ENCODE measurements at regions not wholly inside any gene's neighbourhood (a gene's known extent, or its start where the extent isn't known, plus 50 kb on each side); places are given as distances from the start of the nearest gene placed in this dataset.
"Not testable (repeated sequence)": the region's sequence is repeated elsewhere in the genome, so short reads cannot be mapped to it uniquely, and the experiment has no call there.

DNA sequence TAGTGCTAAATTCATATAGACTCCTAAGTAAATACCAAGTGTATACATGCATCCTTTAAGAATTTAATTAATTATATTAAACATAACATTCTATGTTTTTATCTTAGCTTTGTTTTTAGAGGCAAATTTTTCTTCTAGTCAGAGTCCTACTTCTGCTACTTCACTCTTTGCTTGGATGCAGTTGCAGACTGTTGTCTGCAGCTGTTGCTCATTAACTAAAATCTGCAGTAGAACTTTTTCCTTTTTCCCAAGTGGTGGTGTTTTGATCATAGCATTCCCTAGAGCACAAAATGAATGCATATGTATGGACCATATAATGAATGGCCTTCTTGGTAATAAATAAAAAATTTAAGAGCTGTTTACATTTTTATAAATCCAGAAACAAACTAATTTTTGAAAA, 198.3 kb downstream of the CASP12 start:
- no peak for DNase-seq

DNA sequence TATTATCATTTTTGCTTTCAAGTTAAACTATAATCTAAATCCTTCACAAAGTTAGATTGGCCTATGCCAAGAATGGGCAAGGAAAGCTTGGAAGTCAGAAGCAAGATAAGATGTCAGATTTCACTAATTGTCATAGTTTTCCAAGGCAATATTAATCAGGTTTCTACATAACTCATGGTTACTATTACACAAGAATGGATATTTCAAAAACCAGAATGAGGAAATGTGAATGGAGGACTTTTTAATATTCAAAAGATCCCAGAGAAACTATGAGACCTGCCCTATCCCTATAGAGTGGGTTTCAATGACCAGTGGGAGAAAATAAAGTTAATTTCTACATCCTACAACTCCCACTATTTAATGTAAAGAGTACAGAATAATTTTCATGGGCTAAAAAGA, 203.2 kb downstream of the CASP12 start:
- no peak for DNase-seq

DNA sequence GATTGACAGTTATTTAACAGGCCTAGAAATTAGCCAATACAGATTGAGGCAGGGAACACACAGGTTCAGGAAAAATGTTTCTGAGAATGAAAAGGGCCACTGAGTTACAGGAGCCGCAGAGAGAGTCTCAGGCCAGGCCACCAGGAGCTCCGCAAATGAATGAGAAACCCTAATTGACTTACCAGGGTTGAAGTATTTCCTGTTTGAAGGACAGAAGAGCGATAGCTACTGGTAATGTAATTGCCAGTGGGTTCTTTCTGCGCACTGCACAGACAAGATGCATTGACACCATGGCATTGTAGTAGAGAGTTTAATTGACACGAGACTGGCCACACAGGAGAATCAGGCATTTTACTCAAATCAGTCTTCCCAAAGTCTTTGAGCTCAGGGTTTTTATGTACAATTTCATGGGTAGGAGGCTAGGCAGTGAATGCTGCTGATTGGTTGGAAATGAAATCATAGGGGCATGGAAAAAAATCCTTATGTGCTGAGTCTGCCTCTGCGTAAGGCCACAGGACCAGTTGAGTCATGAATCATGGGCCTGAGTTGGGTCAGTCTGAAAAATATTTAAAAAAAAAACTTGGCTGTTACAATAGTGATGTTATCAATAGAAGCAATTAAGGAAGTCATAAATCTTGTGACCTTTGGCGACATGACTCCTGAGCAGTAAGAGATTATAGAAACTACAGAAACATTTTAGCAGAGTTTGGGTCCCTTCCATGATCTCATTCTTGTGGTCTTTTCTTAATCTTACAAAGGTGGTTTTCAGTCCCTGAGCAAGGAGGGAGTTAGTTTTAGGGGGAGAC, 203.8 kb downstream of the CASP12 start:
- DNase-seq = no peak

DNA sequence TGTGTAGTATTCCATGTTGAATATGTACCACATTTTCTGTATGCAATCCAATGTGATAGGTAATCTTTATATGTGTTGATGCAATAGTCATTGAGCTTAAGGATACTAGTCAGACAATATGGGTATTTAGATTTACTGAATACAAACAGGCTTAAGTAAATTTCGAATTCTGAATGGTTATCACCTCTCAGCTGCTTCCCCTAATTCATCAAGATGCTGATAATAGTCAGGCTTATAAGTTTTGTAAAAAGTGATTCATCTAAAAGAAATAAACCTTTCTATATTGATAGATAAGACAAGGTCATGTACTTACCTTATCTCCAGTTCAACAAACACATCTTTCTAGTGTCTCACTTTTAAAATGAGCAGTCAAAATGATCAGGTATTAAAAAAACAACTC, 205.5 kb downstream of the CASP12 start:
- no peak for DNase-seq

DNA sequence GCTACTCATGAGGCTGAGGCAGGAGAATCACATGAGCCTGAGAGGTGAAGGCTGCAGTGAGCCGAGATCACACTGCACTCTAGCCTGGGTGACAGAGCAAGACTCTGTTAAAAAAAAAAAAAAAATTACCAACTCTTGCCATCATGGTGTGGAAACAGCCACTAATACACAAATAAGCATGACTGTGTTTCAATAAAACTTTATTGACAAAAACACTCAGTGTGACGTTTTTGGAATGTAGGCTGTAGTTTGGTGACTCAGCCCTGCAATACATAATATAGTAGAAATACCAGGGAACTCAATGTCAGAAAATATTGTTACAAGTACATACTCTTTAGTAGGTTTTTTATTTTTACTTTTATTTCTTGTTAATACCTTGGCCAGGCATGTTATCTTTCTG, 207.1 kb downstream of the CASP12 start:
- DNase-seq = no peak

DNA sequence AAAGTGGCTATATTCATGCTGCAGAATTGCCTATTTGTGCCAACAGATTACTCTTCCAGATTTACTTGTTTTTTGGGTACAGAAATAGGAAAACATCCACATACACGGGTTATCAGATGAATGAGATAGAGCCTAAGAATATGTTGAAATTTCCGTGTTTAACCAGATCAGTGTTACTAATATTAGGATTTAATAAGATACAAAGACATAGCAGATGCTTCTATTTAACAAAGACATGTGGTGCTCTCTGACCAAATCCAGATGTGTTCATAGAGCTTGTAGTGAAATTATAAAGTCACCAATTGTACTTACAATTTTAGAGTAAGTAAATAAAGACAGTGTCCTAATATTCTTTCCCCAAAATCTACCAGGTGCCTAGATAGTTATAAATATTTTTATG, 208.0 kb downstream of the CASP12 start:
- no peak for DNase-seq

DNA sequence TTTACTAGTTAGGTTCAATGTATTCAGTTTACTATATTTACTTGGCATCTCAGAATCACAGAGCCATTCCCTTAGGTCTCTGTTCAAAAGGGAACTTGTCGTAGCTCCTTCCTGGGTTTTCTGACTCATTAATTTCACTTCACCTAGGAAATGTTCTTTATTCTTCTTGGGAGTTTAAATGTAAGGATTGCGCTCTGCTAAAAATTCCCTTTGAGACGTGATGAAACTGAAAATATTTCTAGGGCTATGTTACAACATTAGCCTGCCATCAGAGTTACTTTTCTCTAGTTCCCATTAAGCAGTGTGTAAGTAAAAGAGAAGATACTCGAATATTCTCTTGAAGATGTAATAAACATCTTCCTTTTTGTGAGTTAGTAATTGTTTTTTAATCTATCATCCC, 209.5 kb downstream of the CASP12 start:
- DNase-seq = no peak

DNA sequence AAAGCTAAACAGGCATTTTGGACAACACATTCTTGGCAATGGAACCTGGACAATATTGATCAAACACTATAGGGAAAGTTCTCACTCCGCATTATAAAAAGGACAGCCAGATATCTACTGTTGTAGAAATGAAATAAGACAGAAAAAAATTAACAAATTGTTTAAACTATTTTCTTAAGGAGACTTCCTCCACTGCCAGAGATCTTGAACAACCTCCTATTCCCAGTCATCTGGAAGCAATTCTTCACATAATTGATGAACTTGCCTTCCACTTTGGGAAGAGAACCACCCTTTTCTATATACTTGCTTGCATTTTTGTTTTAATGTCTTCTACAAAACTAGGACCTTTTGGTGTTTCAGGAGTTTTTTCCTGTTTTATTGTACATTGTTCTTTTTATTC, 216.1 kb downstream of the CASP12 start:
- no peak for DNase-seq

DNA sequence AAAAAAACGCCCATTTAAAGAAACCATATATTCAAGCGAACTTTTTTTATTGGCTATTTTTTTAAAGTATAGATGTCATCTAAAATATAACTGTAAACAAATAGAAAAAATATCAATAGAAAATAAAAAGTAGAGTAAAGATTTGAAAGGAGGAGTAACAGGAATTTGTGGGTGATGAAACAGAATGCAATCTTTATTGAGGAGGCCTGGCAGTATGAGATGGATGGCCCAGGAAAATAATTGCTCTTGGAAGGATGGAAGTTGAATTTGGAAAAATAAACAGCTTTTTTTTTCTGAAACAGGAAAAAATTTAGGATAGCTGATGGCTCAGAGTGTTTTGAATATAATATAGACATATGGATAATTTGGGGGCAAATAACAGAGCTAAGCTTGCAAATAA, 219.0 kb downstream of the CASP12 start:
- no peak for DNase-seq

DNA sequence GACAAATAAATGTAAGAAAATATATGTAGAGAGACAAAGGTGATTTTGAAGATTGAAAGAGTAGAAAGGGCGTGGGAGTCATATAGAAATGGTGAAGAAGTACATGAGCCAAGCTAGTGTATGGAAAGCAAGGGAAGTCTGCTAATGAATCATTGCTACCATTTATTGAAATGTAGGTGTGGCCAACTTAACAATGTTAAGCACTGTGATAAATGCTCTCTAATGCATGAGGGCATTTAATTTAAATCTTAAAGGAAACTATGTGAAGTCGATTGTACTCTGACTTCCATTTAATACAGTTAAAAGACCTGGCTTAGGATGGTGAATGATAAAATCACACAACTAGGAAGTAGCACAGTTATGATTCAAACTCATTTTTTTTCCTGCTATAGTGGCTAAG, 219.9 kb downstream of the CASP12 start:
- no peak for DNase-seq

DNA sequence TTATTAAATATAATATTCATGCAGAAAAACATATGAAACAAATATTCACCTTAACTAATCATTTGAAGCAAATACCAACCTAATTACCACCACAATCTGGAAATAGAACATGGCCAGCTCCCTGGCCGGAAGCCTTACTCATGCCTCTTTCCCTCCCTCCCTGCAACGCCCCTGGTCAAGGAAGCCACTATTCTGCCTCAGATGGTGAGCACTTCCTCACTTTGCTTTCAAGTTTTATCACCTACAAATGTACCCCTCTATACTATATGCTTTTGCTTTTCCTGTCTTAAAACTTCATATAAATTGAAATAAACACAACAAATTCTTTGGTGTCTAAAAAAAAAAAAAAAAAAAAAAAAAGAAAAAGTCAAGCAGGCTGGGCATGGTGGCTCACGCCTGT, 221.2 kb downstream of the CASP12 start:
- not testable (repeated sequence) for DNase-seq

DNA sequence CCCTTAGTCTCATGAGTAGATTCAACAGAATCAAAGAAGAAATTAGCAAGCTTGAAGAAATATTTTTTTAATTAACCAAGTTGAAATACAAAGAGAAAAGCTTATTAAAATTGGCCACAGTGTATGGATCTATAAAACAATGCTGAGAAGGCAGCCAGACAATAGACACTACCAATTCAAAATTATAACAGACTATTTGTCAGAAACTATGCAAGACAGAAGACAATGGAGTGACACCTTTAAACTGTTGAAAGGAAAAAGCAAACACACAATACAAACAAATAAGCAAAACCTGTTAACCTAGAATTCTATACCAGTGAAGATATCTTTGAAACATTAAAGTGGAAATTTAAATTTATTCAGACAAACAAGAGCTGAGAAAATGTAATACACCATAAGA, 225.4 kb downstream of the CASP12 start:
- DNase-seq = no peak

DNA sequence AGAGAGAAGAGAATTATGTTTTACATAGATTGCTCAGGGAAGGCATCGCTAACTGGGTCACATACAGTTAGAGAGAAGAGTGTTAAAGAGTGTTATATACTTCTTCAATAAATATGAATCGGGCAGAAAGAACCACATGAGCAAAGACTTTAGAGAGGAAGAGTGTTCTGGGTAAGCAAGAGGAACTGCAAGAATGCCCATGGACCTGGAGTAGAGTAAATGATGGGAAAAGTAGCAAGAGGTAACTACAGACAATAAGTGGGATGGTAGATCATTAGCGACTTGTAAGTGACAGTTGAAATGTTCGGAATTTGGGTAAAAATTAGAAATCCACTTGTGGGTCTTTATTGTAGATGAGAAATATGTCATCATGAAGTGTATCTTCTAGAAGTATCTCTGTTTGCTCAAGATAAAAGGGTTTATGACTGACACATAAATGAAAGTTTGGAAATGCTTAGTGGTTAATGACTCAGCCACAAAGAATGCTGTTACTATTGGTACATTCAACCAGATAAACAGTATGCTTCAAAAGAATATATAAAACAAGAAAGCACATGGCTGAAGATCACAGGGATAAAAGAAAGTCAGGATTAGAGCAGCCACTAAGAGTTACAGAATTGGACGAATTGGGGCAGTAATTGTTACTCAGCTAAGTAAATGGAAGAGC, 229.3 kb downstream of the CASP12 start:
- no peak for DNase-seq

DNA sequence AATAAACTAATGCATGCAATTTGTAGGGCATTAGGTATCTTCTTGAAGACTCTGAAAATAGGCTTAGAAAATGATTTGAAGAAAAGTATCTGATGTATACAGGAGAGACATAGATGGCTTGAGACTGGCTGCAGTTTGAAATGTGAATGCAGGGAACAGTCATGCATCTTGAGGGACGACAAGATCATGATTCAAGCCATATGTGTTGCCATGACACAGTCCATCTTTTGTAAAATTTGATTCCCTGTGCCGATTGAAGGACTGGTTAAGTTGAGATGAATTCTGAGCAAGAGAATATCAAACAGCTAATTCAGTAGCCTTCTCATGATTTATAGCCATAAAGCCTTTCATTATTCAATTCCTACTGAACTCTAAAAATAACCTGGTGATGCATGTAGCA, 231.6 kb downstream of the CASP12 start:
- no peak for DNase-seq

DNA sequence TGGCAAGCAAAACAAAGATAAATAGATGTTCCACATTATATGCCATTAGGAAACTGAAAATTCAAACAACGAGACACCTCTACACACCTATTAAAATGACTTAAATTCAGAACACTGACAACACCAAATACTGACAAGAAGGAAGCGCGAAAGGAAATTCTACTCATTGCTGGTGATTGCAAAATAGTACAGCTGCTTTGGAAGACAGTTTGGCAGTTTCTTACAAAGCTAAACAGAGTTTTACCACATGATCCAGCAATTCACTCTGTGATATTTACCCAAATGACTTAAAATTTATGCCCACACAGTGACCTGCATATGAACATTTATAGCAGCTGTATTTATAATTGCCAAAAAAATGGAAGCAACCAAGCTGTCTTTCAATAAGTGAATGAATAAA, 232.6 kb downstream of the CASP12 start:
- DNase-seq = no peak

DNA sequence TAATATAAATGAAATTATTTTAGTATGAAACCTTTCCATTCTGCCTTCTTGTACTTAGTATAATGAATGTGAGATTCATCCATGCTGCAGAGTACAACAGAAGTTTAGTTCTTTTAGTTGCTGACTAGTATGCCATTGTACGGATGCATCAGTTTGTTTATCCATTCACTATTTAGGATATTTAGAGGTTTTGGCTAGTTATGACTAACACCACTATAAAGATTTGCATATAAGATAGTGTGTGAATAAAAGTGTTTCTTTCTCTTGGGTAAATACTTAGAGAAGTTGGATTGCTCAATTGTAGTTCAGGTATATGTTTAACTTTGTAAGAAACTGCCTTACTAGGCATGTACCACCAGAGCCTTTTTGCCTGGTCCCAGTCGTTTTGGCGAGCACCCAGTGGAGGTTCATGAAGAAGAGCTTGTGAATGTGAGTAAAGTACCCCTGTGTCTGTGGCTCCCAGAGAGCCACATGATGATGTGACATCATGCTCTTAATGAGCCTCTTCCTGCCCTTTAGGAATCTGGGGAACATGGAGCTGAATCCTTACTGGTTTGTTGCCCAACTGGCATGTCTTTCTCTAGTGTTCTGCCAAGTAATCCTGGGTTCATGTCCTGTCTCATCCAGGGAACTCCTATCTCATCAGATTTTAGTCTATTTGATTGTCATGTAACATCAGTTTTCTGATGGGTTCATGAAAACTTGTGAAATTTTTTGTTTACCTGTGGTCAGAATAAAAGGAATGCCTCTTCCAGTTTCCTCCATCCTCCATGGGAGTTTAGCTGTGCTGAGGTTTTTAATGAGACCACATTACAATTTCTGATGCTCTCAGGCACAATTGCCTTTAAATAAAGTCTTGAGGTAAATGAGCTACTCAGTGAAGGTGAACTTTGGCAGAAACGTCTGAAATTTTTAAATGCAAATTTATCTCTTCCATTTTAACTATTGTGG, 234.8 kb downstream of the CASP12 start:
- DNase-seq = no peak

DNA sequence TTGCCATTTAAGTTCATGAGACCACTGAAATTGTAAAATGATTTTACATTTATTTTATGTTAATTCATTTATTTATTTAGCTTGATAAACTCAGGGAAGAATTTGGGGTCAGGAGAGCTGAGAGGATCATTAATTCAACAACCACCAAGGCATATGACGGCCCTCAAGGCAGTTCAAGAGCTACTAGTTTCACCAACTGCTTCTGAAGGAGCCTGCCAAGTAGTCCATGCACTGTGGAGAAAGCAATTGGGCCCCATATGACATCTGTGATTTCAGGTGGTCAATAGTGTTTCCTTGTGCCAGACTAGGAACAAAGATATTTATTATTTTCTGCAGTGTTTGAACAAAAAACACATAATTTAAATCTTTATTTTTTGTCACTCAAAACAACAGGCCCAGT, 236.4 kb downstream of the CASP12 start:
- no peak for DNase-seq

DNA sequence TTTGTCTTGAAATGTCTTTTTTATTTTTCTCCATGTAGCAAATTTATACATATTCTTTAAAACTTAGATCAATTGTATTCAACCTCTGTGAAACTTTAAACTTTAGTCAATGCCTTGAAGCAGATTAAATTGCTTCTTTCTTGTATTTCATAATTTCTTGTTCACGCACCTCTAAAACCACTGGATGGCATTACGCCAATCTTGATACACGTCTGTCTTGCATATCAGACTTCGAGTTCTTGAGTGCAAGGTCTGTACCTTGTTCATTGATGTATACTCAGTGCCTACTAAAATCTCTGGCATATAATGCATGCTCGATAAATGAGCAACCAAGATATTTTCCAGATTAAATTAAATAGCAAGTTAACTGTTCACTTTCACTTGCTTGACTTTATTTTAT, 236.8 kb downstream of the CASP12 start:
- no peak for DNase-seq

DNA sequence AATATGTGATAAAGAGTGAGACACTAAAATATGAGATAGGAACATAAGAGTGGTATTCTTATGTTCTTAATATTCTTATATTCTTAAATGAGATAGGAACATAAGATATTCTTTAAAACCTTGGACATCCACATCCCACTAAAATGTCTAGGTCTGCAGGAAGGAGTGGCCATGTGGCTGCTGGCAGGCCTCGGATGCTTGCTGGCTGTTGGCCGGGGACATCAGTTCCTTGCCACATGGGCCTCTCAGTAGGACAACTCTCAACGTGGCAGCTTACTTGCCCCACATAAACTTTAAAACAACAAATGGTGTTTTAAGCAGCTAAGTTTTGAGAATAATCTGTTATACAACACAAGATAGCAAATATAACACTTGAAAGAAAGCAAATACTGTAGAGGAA, 240.1 kb downstream of the CASP12 start:
- no peak for DNase-seq

DNA sequence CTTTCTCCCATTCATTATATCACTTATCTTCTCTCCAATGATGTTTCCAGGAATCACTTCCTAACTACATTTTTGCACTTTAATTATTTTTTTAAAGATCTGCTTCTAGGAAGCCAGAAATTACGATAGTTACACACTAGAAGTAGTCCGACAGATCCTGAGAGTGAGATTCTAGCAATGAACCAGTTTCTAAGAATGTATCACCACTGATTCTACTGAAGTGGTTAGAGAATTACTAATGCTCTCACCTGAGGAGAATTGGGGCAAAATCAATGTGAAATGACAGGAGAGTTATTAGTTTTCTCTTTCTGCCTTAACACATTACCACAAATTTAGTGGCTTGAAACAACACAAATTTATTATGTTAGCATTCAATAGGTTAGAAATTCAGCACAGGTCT, 241.2 kb downstream of the CASP12 start:
- DNase-seq = no peak

DNA sequence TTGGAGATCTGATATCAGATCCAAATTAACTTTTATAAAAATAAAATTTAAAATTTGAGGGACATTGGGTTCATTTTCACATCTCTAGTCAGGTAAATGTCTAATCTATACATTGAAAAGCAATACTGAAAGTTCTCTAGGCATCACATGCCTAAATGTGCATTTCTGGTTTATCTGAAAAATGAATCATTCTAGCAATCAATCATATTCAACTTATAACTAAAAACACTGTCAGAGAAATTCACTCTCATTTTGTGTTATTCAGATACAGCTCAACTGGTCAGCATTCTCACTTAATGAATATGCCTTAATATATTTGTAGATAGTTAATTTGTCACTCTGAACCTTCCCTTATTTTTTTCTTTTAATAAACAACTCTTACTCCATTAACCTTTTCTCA, 243.2 kb downstream of the CASP12 start:
- DNase-seq = no peak

DNA sequence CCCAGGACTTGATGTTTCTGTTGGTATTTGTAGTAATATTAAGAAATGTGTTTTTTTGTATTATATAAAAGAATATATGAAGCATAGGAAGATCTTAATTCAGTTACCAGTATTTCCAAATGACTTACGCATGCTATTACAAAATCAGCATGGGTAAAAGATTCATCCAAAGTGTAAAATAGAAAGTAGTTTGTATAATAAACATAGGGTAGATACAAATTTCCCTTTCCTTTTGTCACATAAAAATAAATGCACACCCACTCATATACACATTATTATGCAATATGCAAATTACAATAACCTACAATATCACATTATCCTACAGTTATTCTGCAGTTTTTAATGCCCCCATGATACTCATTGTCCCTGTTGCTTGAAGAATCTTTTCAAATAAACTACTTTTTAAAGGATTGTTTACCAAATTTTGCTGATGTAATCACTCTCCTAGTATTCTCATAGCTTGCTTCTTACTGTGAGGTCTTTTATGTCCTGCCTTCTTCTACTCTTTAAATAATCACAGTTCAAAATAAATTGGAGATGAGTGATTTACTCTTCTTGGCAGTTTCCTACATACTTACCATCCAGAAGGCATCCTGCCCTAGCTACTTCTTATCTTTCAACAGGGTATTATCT, 244.0 kb downstream of the CASP12 start:
- no peak for DNase-seq

DNA sequence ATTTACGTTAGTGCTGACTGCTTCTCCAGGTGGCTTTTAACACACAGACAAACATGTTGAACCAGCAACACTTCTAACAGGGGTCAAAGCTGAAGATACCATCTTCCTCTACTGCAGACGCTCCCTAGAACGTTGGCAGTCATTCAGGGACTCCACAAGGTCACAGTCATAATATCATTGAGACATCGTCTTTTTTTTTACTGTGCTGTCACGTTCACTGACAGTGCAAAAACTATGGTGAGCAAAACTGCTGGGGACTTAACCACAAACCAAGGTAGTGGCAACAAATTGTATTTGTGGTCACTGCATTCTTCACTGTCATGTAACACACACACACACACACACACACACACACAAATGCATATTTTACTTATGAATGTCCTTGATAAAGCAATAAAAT, 244.9 kb downstream of the CASP12 start:
- no peak for DNase-seq

All from left hindlimb (tissue), 1 donor.